Left ventricle myocardium superior (tissue), 1 donor: ENCODE measurements at regions not wholly inside any gene's neighbourhood (a gene's known extent, or its start where the extent isn't known, plus 50 kb on each side); places are given as distances from the start of the nearest gene placed in this dataset.
"Not testable (repeated sequence)": the region's sequence is repeated elsewhere in the genome, so short reads cannot be mapped to it uniquely, and the experiment has no call there.

Experiments used
- ATAC-seq: fragments of 200-7000 bp; cut with Tn5 transposase; one replicate; pipeline ENCODE4 v1.9.1; 2020; ENCODE audit warnings: mild to moderate bottlenecking, moderate library complexity
- DNase-seq: peaks from one replicate; pipeline ENCODE4 v3.0.0-alpha.2; 2020
- intact Hi-C: fragments of 100-400 bp; cut with micrococcal nuclease; formaldehyde crosslinking; loops from one replicate; pipeline ENCODE4 v1.11.0; 2022
- donor health status: DM: no; HTN: yes; CAD: no; lungs with severe emphysema.

DNA sequence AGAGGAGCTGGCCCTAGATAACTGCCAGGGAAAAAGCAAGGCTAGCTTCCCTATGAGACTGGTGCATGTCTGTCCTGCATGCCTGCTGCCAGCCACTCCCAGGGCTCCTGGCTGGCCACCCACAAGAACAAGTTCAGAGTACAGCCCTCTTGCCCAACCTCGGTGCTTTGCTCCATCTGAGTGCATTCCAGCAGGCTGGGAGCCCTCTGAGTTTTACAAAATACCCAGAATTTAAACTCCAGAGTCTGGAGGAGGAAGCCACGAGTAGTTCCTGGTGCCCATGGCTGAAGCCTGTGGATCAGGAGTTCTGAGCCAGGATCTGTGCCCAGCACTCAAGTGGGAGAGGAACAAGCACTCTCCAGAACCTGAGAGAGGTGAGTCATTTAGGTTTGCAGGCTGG lies 111.6 kb downstream of the MAGEE2 start:
- DNase-seq (no peak), ATAC-seq (no peak)
- intact Hi-C loops, result no loop called here

DNA sequence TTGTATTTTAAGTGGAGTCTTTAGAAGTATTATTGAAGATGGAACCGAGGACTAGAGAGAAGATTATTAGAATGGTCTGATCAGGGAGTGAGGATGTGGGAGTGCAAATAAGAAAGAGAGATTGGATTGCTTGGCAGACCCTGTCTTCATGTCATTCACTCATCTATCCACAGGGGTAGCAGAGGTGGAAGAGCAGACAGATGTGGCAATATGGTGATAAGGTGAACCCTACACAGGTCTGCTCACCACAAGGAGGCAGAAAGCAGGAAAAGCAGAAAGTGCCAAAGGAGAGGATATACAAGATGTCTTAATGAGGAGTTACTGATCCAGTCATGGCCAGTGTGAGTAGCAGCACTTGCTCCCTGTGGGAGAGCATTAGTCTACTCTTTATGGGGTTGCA lies 129.4 kb downstream of the MAGEE2 start:
- ATAC-seq (no peak), DNase-seq (no peak)
- intact Hi-C loops, result no loop called here

DNA sequence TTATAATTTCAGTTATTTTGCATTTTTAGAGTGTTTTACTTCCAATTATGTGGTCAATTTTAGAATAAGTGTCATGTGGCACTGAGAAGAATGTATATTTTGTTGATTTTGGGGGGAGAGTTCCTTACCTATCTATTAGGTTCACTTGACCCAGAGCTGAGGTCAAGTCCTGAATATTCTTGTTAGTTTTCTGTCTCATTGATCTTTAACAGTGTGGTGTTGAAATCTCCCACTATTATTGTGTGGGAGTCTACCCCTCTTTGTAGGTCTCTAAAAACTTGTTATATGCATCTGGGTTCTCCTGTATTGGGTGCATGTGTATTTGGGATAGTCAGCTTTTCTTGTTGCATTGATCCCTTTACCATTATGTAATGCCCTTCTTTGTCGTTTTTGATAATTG lies 127.0 kb upstream of the ZDHHC15 start:
- ATAC-seq (no peak), DNase-seq (no peak)
- intact Hi-C loops, result no loop called here

DNA sequence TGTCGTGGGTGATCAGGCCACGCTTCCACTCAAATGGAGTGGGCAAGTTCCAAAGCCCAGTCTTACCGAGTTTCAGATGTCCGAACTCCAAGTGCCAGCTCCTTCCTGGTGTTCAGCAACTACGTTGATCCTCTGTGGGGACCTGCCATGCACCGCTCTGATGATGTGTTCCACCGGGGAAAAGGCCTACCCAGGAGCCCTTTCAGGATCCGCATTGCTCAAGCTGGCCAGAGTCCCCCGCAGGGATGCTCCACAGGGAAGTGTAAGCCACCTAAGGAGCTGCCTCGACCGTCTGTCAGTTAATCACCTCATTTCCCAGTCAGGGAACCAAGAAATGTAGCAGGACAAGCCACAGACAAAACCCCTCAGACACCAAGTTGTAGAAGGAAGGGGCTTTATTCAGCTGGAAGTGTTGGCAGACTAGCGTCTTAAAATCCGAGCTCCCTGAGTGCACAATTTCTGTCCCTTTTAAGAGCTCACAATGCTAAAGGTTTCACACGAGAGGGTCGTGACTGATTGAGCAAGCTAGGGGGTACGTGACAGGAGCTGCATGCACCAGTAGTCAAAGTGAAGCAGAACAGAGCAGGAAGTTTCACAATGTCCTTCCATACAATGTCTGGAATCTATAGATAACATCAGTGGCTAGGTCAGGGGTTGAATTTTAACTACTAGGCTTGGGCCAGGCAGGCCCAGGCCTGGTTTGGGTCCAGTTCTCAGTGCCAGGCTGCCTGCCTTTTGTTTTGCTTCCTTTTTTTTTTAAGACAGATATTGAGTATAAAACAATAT lies 126.2 kb upstream of the ZDHHC15 start:
- intact Hi-C loops, result no loop called here
- DNase-seq (no peak), ATAC-seq (no peak)

DNA sequence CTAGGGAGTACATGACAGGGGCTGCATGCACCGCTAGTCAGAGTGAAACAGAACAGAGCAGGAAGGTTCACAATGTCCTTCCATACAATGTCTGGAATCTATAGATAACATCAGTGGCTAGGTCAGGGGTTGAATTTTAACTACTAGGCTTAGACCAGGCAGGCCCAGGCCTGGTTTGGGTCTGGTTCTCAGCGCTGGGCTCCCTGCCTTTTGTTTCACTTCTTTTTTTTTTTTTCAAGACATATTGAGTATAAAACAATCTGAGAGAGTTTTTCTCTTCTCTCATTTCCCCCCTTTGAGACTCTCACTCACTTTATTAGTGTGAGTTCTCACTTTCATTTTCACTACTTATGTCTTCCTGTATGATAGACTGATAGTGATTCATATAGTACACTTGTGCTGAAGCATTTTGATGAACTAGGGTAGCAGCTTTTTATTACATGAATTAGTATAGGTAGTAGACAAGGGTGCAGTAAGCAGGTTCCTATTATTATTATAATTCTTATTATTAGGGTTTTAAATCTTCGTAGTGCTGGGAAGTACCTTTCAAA lies 120.0 kb upstream of the ZDHHC15 start:
- DNase-seq (no peak), ATAC-seq (no peak)
- intact Hi-C loops, result no loop called here

- intact Hi-C loops, result no loop called here
- DNase-seq, result no peak
- ATAC-seq, result no peak
These were observed 115.5 kb upstream of the ZDHHC15 start for GRCh38 chrX:75638332-75638731.

- intact Hi-C loops, result no loop called here
- ATAC-seq (no peak), DNase-seq (no peak)
These were observed 102.4 kb upstream of the ZDHHC15 start for GRCh38 chrX:75625232-75625631.

DNA sequence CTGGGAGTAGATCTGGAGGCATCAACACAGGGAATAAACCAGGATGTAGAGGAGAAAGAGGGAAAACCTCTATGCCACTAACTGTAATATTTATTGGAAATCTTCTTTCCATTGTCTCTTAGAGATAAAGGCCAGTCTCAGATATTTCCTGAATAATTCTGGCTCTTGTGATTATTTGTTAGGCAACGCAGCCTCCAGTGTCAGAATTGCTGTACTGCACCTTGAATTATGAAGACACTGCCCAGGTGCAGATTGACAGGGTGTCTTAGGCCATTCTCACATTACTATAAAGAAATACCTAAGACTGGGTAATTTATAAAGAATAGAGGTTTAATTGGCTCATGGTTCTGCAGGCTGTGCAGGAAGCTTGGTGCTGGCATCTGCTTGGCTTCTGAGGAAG lies 100.7 kb upstream of the ZDHHC15 start:
- intact Hi-C loops, result no loop called here
- DNase-seq (no peak), ATAC-seq (no peak)

DNA sequence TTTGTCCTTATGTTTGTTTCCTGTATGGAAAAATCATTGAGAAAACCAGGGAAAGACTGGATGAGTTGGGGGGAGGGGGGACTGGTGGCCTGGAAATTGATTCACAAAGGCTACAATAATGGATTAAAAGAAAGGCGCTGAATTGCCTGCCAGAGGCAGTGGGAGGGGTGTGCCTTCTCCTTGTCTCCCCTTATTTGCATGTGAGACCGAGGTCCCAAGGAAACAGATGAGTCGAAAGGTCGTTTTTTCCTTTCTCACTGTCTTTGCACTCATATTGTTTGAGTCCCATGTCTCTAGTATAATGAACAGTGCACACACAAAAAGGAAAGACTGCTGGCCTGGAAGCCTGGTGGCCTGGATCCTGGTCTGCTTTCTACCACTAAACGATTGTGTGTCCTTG lies 86.6 kb upstream of the ZDHHC15 start:
- DNase-seq (no peak), ATAC-seq (no peak)
- intact Hi-C loops, result no loop called here

GRCh38 chrX:75603833-75604232 lies 81.0 kb upstream of the ZDHHC15 start:
- ATAC-seq, result no peak
- DNase-seq, result no peak
- intact Hi-C loops, result no loop called here

DNA sequence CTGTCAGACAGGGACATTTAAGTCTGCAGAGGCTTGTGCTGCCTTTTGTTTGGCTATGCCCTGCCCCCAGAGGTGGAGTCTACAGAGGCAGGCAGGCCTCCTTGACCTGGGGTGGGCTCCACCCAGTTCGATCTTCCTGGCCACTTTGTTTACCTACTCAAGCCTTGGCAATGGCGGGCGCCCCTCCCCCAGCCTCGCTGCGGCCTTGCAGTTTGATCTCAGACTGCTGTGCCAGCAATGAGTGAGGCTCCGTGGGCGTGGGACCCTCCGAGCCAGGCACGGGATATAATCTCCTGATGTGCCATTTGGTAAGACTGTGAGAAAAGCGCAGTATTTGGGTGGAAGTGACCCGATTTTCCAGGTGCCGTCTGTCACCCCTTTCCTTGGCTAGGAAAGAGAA lies 79.2 kb upstream of the ZDHHC15 start:
- ATAC-seq, DNase-seq, intact Hi-C loops: not testable (repeated sequence)

DNA sequence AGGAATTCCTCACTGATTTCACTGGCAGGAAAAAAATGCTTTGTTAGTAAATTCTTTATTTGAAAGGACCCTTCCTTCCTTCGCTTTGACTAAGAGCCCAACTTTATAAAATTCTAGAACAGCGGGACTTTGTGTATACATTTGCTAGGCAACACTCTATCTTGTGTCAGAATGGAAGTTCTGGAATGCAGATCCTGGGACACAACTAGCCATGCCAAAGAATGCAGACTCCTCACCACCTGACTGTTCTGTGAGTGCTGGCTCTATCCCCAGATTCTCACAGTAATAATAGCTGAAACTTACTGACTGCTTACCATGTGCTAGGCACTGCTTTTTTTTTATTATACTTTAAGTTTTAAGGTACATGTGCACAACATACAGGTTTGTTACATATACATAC lies 73.3 kb upstream of the ZDHHC15 start:
- intact Hi-C loops, result no loop called here
- ATAC-seq (peak; percentile 99), DNase-seq (no peak)

DNA sequence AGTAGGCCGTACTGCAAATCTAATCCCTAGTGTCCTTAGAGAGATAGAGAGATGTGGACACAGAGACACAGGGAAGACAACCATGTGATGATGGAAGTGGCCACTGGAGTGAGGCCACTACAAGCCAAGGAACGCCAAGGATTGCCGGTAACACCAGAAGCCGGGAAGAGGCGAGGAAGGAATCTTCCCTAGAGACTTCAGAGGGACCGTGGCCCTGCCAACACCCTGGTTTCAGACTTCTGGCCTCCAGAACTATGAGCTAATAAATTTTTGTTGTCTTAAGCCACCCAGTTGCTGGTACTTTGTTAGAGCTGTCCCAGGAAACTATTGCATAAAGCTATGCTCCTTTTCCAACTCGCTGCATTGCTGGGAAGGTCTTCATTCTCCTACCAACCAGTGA lies 70.3 kb upstream of the ZDHHC15 start:
- DNase-seq, intact Hi-C loops, ATAC-seq: not testable (repeated sequence)

GRCh38 chrX:75582511-75582910 lies 59.7 kb upstream of the ZDHHC15 start:
- intact Hi-C loops, result no loop called here
- ATAC-seq (no peak), DNase-seq (no peak)
